Activated naive CD4-positive, alpha-beta T cell treated with anti-CD3 and anti-CD28 coated beads, Interleukin-2, amount 10 ng/mL, durations not matched to agents 7 days and 5 days (primary cell): ENCODE measurements at regions not wholly inside any gene's neighbourhood (a gene's known extent, or its start where the extent isn't known, plus 50 kb on each side); places are given as distances from the start of the nearest gene placed in this dataset.

ENCODE experiments used
- CTCF ChIA-PET: fragments of 350-600 bp; sonication (Branson Sonifier 250); formaldehyde crosslinking; loops from one replicate; lab custom pipeline; 2021; ENCODE audit warnings: antibody characterized with exemption; lab: Charles Lee
- DNase-seq: peaks from one replicate; pipeline ENCODE4 v3.0.0-alpha.2; 2020
- H3K27ac Mint-ChIP-seq: one replicate; pipeline ENCODE4 v1.8.0; 2021; ENCODE audit warnings: mild to moderate bottlenecking, moderate library complexity, mixed read lengths
- H3K27me3 Mint-ChIP-seq: one replicate; pipeline ENCODE4 v1.8.0; 2021; ENCODE audit warnings: mild to moderate bottlenecking, mixed read lengths
- H3K36me3 Mint-ChIP-seq: one replicate; pipeline ENCODE4 v1.8.0; 2021; ENCODE audit warnings: mixed read lengths
- H3K4me1 Mint-ChIP-seq: one replicate; pipeline ENCODE4 v1.8.0; 2021; ENCODE audit warnings: mixed read lengths
- H3K4me3 Mint-ChIP-seq: one replicate; pipeline ENCODE4 v1.8.0; 2021; ENCODE audit warnings: mild to moderate bottlenecking, moderate library complexity, mixed read lengths
- H3K9me3 Mint-ChIP-seq: one replicate; pipeline ENCODE4 v1.8.0; 2021; ENCODE audit warnings: mixed read lengths

DNA sequence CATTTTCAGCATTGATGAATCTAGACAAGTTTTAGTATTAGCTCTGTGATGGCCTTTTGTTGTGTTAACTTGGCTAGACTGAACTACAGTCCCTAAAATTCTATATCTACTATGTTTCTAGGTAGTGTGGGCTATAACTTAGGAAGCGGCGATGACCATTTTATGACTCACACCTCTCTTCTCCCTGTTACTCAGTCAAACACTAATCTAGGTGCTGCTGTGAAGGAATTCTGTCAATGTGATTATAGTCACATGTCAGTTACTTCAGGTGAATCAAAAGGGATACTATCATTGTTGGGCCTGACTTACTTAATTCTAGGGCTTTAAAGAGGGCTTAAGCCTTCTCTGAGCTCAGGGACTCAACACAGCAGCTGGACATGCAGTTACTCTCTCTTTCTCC lies 691.5 kb upstream of the MAP3K7 start:
- CTCF ChIA-PET: interaction anchor here (0.6 kb wide), 1 partner anchor 48 kb away, joined by 3 read pairs; no protein-coding TSS in a partner anchor
- no peaks in the 10 kb centered on the region for H3K27me3 Mint-ChIP-seq
- H3K27ac Mint-ChIP-seq: no peak overlapping the region
- H3K4me1 Mint-ChIP-seq: no peaks in the 10 kb centered on the region
- DNase-seq: no peak
- H3K36me3 Mint-ChIP-seq: no peaks in the 10 kb centered on the region
- no peak overlapping the region for H3K4me3 Mint-ChIP-seq
- H3K9me3 Mint-ChIP-seq: no peaks in the 10 kb centered on the region

DNA sequence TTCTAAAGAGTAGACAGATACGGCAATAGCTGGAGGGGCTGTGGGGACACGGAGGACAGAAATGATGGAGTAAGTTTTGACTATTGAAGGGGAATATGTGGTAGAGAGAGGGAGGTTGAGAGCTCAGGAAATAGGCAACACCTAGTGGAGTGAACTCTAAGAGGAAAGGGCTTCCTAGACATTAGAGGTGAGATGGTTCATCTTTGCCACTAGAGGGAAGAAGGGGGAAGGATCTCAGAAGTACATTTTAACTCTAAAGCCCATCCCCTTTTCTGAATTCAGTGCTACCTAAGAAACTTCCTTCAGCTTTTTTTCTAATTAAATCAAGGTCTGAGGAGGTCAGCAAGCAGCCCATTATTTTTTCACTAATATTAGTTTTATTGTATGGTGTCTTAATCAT lies 689.4 kb upstream of the MAP3K7 start:
- no peaks in the 10 kb centered on the region for H3K27me3 Mint-ChIP-seq
- CTCF ChIA-PET: interaction anchor here (0.6 kb wide), 1 partner anchor 39 kb away, joined by 3 read pairs; no protein-coding TSS in a partner anchor
- DNase-seq: no peak
- no peak overlapping the region for H3K27ac Mint-ChIP-seq
- H3K4me1 Mint-ChIP-seq: no peaks in the 10 kb centered on the region
- no peaks in the 10 kb centered on the region for H3K36me3 Mint-ChIP-seq
- H3K9me3 Mint-ChIP-seq: no peaks in the 10 kb centered on the region
- H3K4me3 Mint-ChIP-seq: no peak overlapping the region

DNA sequence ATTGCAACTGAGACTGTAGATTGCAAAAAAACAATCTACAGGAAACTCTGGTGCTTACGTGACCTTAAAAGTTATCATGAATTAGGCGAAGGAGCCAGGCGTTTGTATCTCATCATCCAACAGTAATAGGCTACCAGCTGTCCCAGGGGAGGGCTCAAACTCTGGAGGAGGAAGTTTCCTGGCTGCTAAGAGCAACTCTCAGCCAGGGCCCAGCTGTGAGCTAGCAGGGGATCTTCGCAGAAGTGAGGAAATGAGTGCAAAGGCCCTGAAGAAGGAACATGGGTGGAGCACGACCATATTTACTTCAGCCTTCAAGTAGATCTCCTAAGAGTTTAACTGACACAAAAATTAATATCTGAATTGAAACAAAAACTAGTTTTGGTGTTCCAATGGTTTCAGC lies 686.9 kb upstream of the MAP3K7 start:
- no peak overlapping the region for H3K4me3 Mint-ChIP-seq
- H3K9me3 Mint-ChIP-seq: peaks cover 2% of the 10 kb centered on the region
- CTCF ChIA-PET: no interaction called here
- no peaks in the 10 kb centered on the region for H3K4me1 Mint-ChIP-seq
- no peaks in the 10 kb centered on the region for H3K27me3 Mint-ChIP-seq
- H3K27ac Mint-ChIP-seq: no peak overlapping the region
- no peak for DNase-seq
- H3K36me3 Mint-ChIP-seq: no peaks in the 10 kb centered on the region

DNA sequence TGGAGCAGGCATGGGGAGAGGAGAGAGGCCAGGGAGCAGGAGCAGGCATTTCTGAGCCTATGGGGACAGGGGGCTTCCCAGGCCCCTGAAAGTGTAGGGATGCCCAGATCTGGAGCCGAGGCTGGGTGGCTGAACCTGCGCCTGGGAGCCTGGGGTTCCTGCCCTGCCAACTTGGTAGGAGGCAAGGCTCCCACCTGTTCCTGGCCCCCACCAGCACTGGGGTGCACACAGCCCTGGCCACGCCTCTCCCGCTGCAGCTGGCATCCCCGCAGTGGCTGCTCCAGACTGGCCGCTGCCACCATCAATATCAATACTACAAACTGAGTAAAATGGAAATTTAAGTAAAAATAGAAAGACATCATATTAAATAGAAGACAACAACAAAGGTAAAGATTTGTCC lies 684.9 kb upstream of the MAP3K7 start:
- no peak overlapping the region for H3K4me3 Mint-ChIP-seq
- no peaks in the 10 kb centered on the region for H3K4me1 Mint-ChIP-seq
- peaks cover 2% of the 10 kb centered on the region for H3K9me3 Mint-ChIP-seq
- no peaks in the 10 kb centered on the region for H3K27me3 Mint-ChIP-seq
- CTCF ChIA-PET: no interaction called here
- H3K36me3 Mint-ChIP-seq: no peaks in the 10 kb centered on the region
- no peak overlapping the region for H3K27ac Mint-ChIP-seq
- DNase-seq: no peak

DNA sequence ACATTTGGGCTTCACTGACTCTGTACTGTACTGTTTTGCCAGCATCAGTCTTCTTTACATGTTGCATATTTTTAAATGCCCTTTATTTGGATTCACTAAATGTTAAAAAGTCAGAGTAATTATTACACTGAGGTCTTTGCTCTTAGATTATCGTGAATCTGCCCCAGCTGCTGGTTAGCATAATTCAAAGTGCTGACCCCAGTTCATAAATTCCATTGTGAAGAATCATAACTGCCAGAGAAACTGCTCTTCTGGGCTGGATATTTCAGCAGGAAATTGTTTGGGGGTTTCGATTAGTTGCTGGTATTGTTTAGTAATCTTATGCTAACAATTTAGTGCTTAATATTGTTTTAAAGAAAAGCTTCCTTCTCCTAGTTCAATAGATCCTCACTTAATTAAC lies 682.1 kb upstream of the MAP3K7 start:
- CTCF ChIA-PET: no interaction called here
- H3K4me1 Mint-ChIP-seq: no peaks in the 10 kb centered on the region
- no peaks in the 10 kb centered on the region for H3K27me3 Mint-ChIP-seq
- H3K27ac Mint-ChIP-seq: no peak overlapping the region
- H3K9me3 Mint-ChIP-seq: peaks cover 2% of the 10 kb centered on the region
- H3K4me3 Mint-ChIP-seq: no peak overlapping the region
- H3K36me3 Mint-ChIP-seq: no peaks in the 10 kb centered on the region
- no peak for DNase-seq

DNA sequence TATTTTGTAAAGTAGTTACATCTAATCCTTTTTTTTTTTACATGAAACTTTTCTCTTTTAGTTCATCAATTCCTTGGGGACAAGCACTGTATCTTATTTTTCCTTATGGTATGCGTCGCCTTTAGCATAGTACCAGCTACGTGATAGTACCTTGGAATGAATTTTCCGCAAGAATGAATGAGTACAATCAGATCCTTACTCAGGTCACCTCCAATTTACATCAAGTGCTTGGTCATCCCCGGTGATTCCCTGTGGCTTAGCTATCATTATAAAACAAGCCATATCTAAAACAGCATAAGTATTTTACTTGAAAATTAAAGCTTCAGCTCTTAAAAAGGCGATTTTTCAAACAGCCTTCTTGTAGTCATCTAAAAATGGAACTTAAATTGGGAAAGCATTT lies 680.4 kb upstream of the MAP3K7 start:
- no peak for DNase-seq
- H3K4me1 Mint-ChIP-seq: no peaks in the 10 kb centered on the region
- H3K27me3 Mint-ChIP-seq: no peaks in the 10 kb centered on the region
- CTCF ChIA-PET: no interaction called here
- H3K4me3 Mint-ChIP-seq: no peak overlapping the region
- H3K9me3 Mint-ChIP-seq: peaks cover 2% of the 10 kb centered on the region
- H3K27ac Mint-ChIP-seq: no peak overlapping the region
- H3K36me3 Mint-ChIP-seq: no peaks in the 10 kb centered on the region

DNA sequence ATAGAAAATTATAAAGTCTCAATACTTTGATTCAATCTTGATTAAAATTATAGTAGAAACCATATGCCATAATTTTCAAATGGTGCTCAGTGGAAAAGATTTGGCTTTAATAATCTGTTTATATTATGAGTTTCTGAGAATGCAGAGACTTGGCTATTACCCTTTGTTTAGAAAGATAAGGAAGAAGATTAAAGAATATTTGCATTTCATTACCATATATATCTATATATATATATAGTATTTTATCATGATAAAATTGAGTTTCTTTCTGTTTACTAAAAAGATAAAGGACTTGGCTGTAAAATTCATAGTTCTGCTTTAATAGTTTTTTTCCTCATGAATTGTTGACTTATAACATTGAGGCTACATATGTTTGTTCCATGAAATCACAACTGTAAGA lies 679.3 kb upstream of the MAP3K7 start:
- Mint-ChIP-seq H3K27ac (no peak overlapping the region), H3K4me3 (no peak overlapping the region), H3K36me3 (no peaks in the 10 kb centered on the region), H3K9me3 (peaks cover 2% of the 10 kb centered on the region), H3K27me3 (no peaks in the 10 kb centered on the region), H3K4me1 (no peaks in the 10 kb centered on the region)
- no peak for DNase-seq
- CTCF ChIA-PET: no interaction called here

DNA sequence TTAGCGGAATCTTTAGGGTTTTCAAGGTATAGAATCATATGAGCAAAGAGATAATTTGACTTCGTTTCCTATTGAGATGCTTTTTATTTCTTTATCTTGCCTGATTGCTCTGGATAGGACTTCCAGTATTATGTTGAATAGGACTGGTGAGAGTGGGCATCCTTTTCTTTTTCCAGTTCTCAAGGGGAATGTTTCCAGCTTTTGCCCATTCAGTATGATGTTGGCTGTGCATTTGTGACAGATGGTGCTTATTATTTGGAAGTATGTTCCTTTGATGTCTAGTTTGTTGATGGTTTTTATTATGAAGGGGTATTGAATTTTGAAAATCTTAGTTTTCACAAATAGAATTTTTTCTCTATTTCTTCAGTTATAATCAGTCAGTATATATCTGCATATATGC lies 656.6 kb upstream of the MAP3K7 start:
- Mint-ChIP-seq H3K9me3 (no peaks in the 10 kb centered on the region), H3K27me3 (no peaks in the 10 kb centered on the region), H3K4me1 (no peaks in the 10 kb centered on the region), H3K4me3 (no peak overlapping the region), H3K36me3 (no peaks in the 10 kb centered on the region), H3K27ac (no peak overlapping the region)
- no peak for DNase-seq
- CTCF ChIA-PET: interaction anchor here (0.6 kb wide), 1 partner anchor 33 kb away, joined by 3 read pairs; no protein-coding TSS in a partner anchor

DNA sequence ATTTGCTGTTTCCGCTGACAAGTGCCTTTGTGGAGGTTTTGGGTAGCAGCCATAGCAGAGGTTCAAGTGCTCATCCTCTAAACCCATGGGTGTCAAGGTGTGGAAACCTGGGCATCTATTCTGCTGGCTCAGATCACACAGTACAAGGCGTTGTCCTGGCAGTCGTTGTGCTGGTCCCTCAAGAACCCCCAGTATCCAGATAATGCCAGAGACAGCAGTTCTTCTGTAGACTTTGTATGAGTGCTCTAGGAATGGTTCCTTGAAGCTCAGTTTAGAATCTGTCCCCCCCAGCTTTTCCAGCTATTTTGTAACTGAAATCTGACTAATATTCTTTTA lies 655.7 kb upstream of the MAP3K7 start:
- Mint-ChIP-seq H3K27me3 (no peaks in the 10 kb centered on the region), H3K4me1 (no peaks in the 10 kb centered on the region), H3K36me3 (no peaks in the 10 kb centered on the region), H3K4me3 (no peak overlapping the region), H3K27ac (no peak overlapping the region), H3K9me3 (no peaks in the 10 kb centered on the region)
- CTCF ChIA-PET: no interaction called here
- DNase-seq: no peak

DNA sequence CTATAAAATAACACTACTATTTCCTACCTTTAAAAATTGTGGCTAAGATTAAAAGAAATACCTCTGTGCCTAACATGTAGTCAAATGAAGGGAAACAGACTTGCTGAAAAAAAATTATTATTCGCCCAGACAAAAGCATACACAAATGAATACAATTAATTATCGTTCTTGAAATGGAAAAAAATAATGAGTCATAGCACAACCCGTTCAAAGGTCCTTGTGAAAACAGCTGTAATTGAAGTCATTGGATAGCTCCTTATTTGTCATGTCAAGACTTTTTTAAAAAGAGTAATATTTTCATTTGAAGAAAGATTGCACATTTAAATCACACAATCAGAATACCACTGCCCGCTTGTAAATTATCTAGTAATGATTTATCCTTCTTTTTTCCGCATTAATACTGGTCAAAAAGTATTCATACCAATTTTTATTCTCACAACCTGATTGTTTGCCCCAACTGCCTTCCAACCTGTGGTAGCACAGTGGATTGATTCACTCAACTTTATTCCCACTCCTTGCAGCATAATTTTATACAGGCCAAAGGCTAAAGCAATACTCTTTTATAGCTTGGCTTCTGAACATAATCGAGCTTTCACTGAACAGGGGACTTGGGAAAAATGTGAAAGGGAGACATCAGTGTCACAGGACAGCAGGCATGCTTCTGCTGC lies 655.2 kb upstream of the MAP3K7 start:
- Mint-ChIP-seq H3K9me3 (no peaks in the 10 kb centered on the region), H3K4me1 (no peaks in the 10 kb centered on the region), H3K27ac (no peak overlapping the region), H3K4me3 (no peak overlapping the region), H3K36me3 (no peaks in the 10 kb centered on the region), H3K27me3 (no peaks in the 10 kb centered on the region)
- CTCF ChIA-PET: no interaction called here
- no peak for DNase-seq

DNA sequence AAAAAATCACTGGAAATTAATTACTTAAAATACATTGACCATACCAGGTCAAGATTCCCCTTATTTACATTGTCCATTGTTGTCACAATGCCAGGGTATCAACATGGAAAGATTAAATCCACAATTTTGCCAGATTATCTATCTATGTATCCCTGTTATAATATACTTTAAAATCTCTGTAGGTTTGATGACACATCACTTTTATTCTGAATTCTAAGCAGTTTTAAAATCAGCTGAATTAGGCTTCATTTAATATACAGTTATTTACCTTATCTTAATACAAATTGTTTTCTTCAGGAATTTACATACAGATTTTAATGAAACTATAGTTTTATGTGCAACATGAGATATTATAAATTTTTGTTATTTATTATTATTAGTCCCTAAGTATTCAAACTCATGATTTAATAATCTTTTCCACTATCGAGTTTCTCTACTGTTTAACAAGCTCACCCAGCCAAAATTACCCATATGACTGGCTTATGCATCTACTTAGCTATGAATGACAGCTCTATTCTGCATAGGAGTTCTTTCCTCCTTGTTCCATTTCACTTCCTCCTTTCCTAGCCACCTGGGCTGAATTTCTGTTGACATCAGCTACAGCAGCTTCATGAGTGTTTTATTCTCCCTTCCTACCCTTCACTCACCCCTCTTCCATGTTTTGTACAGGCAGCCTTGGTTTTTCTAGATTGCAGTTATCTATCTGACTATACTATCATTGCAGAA lies 654.2 kb upstream of the MAP3K7 start:
- H3K27me3 Mint-ChIP-seq: no peaks in the 10 kb centered on the region
- DNase-seq: no peak
- CTCF ChIA-PET: no interaction called here
- no peaks in the 10 kb centered on the region for H3K36me3 Mint-ChIP-seq
- H3K4me1 Mint-ChIP-seq: no peaks in the 10 kb centered on the region
- no peaks in the 10 kb centered on the region for H3K9me3 Mint-ChIP-seq
- H3K27ac Mint-ChIP-seq: no peak overlapping the region
- no peak overlapping the region for H3K4me3 Mint-ChIP-seq

DNA sequence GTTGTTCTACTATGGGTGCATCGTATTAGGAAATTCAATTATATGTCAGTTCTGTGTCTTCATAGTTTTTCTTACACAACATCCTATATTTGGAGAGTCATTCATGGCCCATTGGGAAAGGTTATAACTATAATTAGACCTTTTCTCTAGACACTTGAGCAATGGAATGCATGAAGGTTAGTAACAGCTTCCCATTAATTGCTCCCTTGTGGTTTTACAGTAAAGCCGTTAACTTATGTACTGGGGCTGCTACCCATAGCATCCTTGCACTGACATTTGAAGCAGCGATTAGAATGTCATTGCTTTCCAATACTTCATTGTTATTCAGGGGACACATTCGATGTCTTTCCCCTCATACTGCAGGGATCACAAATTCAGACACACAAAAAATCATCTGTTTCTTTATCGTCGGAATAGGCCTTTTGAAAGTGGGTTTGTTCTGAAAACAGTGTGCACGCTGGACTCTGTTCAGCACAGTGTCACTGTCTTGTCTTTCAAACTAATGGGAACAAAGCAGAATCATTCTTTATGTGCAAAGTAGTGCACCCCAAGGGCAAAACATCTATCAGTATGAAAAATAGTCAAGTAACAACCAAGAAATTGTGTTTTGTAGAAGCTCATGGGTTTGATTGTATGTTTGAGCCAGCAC lies 634.3 kb upstream of the MAP3K7 start:
- Mint-ChIP-seq H3K9me3 (no peaks in the 10 kb centered on the region), H3K36me3 (no peaks in the 10 kb centered on the region), H3K27ac (no peak overlapping the region), H3K27me3 (no peaks in the 10 kb centered on the region), H3K4me3 (no peak overlapping the region), H3K4me1 (no peaks in the 10 kb centered on the region)
- DNase-seq: no peak
- CTCF ChIA-PET: no interaction called here

DNA sequence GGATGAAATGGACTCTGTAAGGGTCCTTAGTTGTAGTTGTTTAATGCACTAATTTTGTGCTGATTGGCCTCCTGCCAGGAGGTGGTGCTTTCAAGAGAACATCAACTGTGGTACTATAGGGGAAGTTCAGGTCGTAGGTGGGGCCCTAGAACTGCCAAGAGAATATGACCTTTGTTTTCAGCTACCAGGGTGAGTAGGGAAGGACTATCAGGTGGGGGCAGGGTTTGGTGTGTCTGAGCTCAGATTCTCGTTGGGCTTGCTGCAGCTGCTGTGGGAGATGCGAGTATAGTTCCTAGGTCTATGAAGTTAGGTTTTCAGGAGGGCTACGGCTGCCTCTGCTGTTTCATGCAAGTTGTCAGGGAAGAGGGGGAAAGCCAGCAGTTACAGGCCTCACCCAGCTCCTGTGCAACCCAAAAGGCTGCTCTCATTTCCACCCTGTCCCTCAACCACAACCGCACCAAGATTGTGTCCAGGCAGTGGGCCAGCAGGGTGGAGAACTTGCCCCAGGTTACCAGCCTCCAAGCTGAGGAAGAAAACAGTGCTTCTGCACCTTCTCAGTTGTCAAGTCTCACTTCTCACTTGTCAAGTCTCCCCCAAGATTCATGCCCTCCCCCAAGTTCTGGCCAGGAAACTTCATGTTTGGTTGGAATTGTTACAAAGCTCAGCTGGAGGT lies 626.5 kb upstream of the MAP3K7 start:
- Mint-ChIP-seq H3K27ac (no peak overlapping the region), H3K36me3 (no peaks in the 10 kb centered on the region), H3K9me3 (peaks cover 3% of the 10 kb centered on the region), H3K4me1 (no peaks in the 10 kb centered on the region), H3K4me3 (no peak overlapping the region), H3K27me3 (no peaks in the 10 kb centered on the region)
- no peak for DNase-seq
- CTCF ChIA-PET: no interaction called here

DNA sequence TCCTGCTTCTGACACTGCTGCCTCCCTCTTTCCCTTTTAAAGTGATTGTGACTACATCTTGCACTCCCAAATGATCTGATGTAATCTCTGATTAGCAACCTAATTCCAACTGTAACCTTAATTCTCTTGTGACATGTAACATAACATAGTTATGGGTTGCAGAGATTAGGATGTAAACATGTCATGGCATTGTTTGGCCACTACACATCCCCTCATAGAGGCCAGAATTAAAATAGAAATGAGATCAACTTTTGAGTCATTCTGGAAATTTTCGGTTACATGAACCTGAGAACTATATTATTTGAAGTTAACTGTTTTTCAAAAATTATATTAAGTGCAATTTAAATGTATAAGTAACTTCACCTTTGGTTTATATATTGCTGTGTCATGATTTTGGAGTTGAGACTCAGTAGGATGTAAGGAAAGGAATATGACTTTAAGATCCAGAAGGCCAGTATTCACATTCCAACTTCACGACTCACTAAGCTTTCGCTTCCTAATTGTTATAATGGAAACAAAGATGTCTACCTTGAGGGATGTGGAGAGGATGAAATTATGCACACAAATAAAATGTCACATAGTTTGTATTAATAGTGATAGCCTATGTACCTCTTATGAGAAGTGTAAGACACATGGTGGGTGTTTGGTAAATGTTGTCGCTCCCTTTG lies 611.9 kb upstream of the MAP3K7 start:
- no peaks in the 10 kb centered on the region for H3K9me3 Mint-ChIP-seq
- no peak overlapping the region for H3K27ac Mint-ChIP-seq
- no peak for DNase-seq
- H3K4me1 Mint-ChIP-seq: no peaks in the 10 kb centered on the region
- no peaks in the 10 kb centered on the region for H3K36me3 Mint-ChIP-seq
- CTCF ChIA-PET: no interaction called here
- no peak overlapping the region for H3K4me3 Mint-ChIP-seq
- no peaks in the 10 kb centered on the region for H3K27me3 Mint-ChIP-seq
